ENCODE measurements at regions not wholly inside any gene's neighbourhood (a gene's known extent, or its start where the extent isn't known, plus 50 kb on each side); places are given as distances from the start of the nearest gene placed in this dataset.
"Not testable (repeated sequence)": the region's sequence is repeated elsewhere in the genome, so short reads cannot be mapped to it uniquely, and the experiment has no call there.

- no peak for DNase-seq (ENCODE audit: low read depth in 3 of 3)
These were observed 273.9 kb downstream of the IGSF11 start for GRCh38 chr3:118760585-118761290.

- no peak for DNase-seq (ENCODE audit: low read depth in 3 of 3)
These were observed 273.4 kb downstream of the IGSF11 start for GRCh38 chr3:118761291-118761606.

GRCh38 chr3:118765636-118766305, 268.9 kb downstream of the IGSF11 start:
- no peak for DNase-seq (ENCODE audit: low read depth in 3 of 3)

- no peak for DNase-seq (ENCODE audit: low read depth in 3 of 3)
These were observed 268.4 kb downstream of the IGSF11 start for GRCh38 chr3:118766306-118766669.

GRCh38 chr3:118772036-118772435, 262.6 kb downstream of the IGSF11 start:
- DNase-seq (ENCODE audit: low read depth in 3 of 3) = no peak

GRCh38 chr3:118772547-118773011, 262.1 kb downstream of the IGSF11 start:
- DNase-seq (ENCODE audit: low read depth in 3 of 3) = no peak

- no peak for DNase-seq (ENCODE audit: low read depth in 3 of 3)
These were observed 259.6 kb downstream of the IGSF11 start for GRCh38 chr3:118775021-118775420.

GRCh38 chr3:118778201-118778600, 256.4 kb downstream of the IGSF11 start:
- no peak for DNase-seq (ENCODE audit: low read depth in 3 of 3)

GRCh38 chr3:118781232-118781631, 253.4 kb downstream of the IGSF11 start:
- DNase-seq (ENCODE audit: low read depth in 3 of 3) = no peak

- no peak for DNase-seq (ENCODE audit: low read depth in 3 of 3)
These were observed 252.8 kb downstream of the IGSF11 start for GRCh38 chr3:118781839-118782238.

GRCh38 chr3:118782755-118783202, 251.9 kb downstream of the IGSF11 start:
- DNase-seq (ENCODE audit: low read depth in 3 of 3) = no peak

- DNase-seq (ENCODE audit: low read depth in 3 of 3) = no peak
These were observed 249.2 kb downstream of the IGSF11 start for GRCh38 chr3:118785415-118785814.

- no peak for DNase-seq (ENCODE audit: low read depth in 3 of 3)
These were observed 243.4 kb downstream of the IGSF11 start for GRCh38 chr3:118791246-118791645.

GRCh38 chr3:118792191-118792590, 242.5 kb downstream of the IGSF11 start:
- no peak for DNase-seq (ENCODE audit: low read depth in 3 of 3)

GRCh38 chr3:118793176-118793575, 241.5 kb downstream of the IGSF11 start:
- DNase-seq (ENCODE audit: low read depth in 3 of 3) = no peak

- no peak for DNase-seq (ENCODE audit: low read depth in 3 of 3)
These were observed 235.3 kb downstream of the IGSF11 start for GRCh38 chr3:118799303-118799702.

- no peak for DNase-seq (ENCODE audit: low read depth in 3 of 3)
These were observed 232.7 kb downstream of the IGSF11 start for GRCh38 chr3:118801899-118802298.

- DNase-seq (ENCODE audit: low read depth in 3 of 3) = no peak
These were observed 232.1 kb downstream of the IGSF11 start for GRCh38 chr3:118802325-118803095.

- no peak for DNase-seq (ENCODE audit: low read depth in 3 of 3)
These were observed 231.6 kb downstream of the IGSF11 start for GRCh38 chr3:118803096-118803476.

GRCh38 chr3:118805007-118805406, 229.6 kb downstream of the IGSF11 start:
- no peak for DNase-seq (ENCODE audit: low read depth in 3 of 3)

- no peak for DNase-seq (ENCODE audit: low read depth in 3 of 3)
These were observed 228.2 kb downstream of the IGSF11 start for GRCh38 chr3:118806423-118806822.

GRCh38 chr3:118807349-118807748, 227.3 kb downstream of the IGSF11 start:
- not testable (repeated sequence) for DNase-seq (ENCODE audit: low read depth in 3 of 3)

- DNase-seq (ENCODE audit: low read depth in 3 of 3) = no peak
These were observed 225.9 kb downstream of the IGSF11 start for GRCh38 chr3:118808723-118809122.
